Heart left ventricle (tissue), 16 donors: ENCODE measurements at regions not wholly inside any gene's neighbourhood (a gene's known extent, or its start where the extent isn't known, plus 50 kb on each side); places are given as distances from the start of the nearest gene placed in this dataset.

Source experiments
- ATAC-seq, 4 donors: fragments of 200-7000 bp; cut with Tn5 transposase; one replicate each; pipeline ENCODE4 v1.9.1; 2020 to 2022; ENCODE audit warnings: moderate library complexity in 4 of 4, mild to moderate bottlenecking in 3 of 4, moderate number of reproducible peaks in 1 of 4
- DNase-seq, 5 donors: peaks; one replicate each; pipeline ENCODE4 v3.0.0-alpha.2; 2020
- H3K27ac ChIP-seq, 12 donors: fragments of 200-600 bp; sonication (generic) in 4 of 12; one replicate each; pipeline versions ENCODE4 v1.5.0 to v1.8.0; 2016 to 2022; ENCODE audit warnings: mild to moderate bottlenecking in 2 of 12
- H3K27me3 ChIP-seq, 9 donors: fragments of 200-600 bp; sonication (generic) in 2 of 9; one replicate each; pipeline versions ENCODE4 v1.5.1 to v1.8.0; 2016 to 2022; ENCODE audit warnings: mild to moderate bottlenecking in 3 of 9
- H3K36me3 ChIP-seq, 9 donors: fragments of 200-600 bp; sonication (generic) in 2 of 9; one replicate each; pipeline versions ENCODE4 v1.5.0 to v1.8.0; 2018 to 2022; ENCODE audit warnings: mild to moderate bottlenecking in 2 of 9
- H3K4me1 ChIP-seq, 12 donors: fragments of 200-600 bp; sonication (generic) in 4 of 12; one replicate each; pipeline versions ENCODE4 v1.5.0 to v1.8.0; 2016 to 2022; ENCODE audit warnings: mild to moderate bottlenecking in 3 of 12
- H3K4me3 ChIP-seq, 12 donors: fragments of 200-600 bp; sonication (generic) in 4 of 12; one replicate each; pipeline versions ENCODE4 v1.5.0 to v1.8.0; 2017 to 2022; ENCODE audit warnings: mild to moderate bottlenecking in 9 of 12, moderate library complexity in 4 of 12
- H3K9me3 ChIP-seq, 12 donors: fragments of 200-600 bp; sonication (generic) in 4 of 12; one replicate each; pipeline versions ENCODE4 v1.5.0 to v1.8.0; 2016 to 2022; ENCODE audit warnings: mild to moderate bottlenecking in 1 of 12
- POLR2A ChIP-seq, 2 donors: fragments of 450-650 bp; IDR thresholded peaks; one replicate each; pipeline ENCODE4 v1.6.1; 2017; ENCODE audit warnings: antibody characterized with exemption in 2 of 2, mild to moderate bottlenecking in 2 of 2, moderate library complexity in 2 of 2
- WGBS, 4 donors: extraction: QIAGEN DNeasy Blood & Tissue Kit in 2 of 4; methylation state at CpG; one replicate each; pipeline versions ENCODE4 v1.1.5 to v1.1.7; 2013 to 2018; 5-methylcytosine and 5-hydroxymethylcytosine counted together
- intact Hi-C, 10 donors: fragments of 100-400 bp; cut with DNase I; formaldehyde crosslinking; loops; one replicate each; pipeline versions ENCODE4 v1.11.1 to v1.14.2; 2022
- TF ChIP-seq, protein P1 (sequence below), 12 donors: fragments of 200-600 bp; sonication (generic) in 4 of 12; IDR thresholded peaks; one replicate each; pipeline versions ENCODE4 v1.5.0 to v1.8.0; 2018 to 2022; ENCODE audit warnings: antibody characterized with exemption in 12 of 12, mild to moderate bottlenecking in 5 of 12
- donor health status: ischemic (EF 13 %, LVEDD 7.1; RV severe dilation, severe dysfunction).
- donor health status: healthy with polysubstance abuse.
- donor health status: DM: no; HTN: yes; CAD: no.
- donor health status: DM: no; HTN: no; CAD: no.
- donor health status: ischemic (EF 25% LVEDD 6.9; RV normal size, moderate dysfunction).
- donor health status: ischemic (EF 25% LVEDD 5.7; RV mildly dilated, moderate dysfunction).
- donor health status: healthy.
- donor health status: DM: yes; HTN: yes; CAD: no.
- donor health status: ischemic (EF 35%, LVEDD 5.7; RV mildly dilated, moderate dysfunction).
- donor health status: nonischemic (EF 11% LVEDD 7.7; RV severe dilation, severe dysfunction).
- donor health status: DM: yes; HTN: yes; CAD: no.
- donor health status: PGD.
- donor health status: ischemic (EF 29% LVEDD 5.4; RV normal size, mild dysfunction).
- donor health status: nonischemic (EF 23%, LVEDD 6.1; RV moderate dilation, normal function).

DNA sequence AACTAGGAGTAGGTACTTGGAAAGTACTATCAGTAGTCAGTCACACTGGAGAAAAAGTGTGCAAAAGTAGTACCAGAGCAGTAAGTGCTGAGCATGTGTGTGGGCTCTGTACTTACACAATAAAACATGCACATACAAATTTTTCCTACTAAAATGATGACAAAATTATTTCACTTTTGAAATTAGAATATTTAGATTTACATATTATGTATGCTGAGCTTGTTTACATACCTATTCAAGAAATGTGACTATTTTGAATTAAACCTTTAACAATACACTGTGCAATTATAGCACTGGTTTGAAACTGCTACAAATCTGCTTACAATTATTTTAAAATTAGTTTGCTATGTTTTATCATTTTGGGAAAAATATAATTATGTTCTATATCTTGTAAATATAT lies 2781.6 kb upstream of the PCDH20 start:
- Histone ChIP-seq H3K4me3 (no peak overlapping the region), H3K27me3 (no peaks in the 10 kb centered on the region), H3K4me1 (no peaks in the 10 kb centered on the region), H3K27ac (no peak overlapping the region), H3K36me3 (no peaks in the 10 kb centered on the region), H3K9me3 (no peaks in the 10 kb centered on the region)
- intact Hi-C loops: no loop called here
- ATAC-seq (no peak), DNase-seq (no peak)
- no peak for TF ChIP-seq POLR2A (IDR thresholded peaks at IDR 0.05)
- TF ChIP-seq, protein P1, sequence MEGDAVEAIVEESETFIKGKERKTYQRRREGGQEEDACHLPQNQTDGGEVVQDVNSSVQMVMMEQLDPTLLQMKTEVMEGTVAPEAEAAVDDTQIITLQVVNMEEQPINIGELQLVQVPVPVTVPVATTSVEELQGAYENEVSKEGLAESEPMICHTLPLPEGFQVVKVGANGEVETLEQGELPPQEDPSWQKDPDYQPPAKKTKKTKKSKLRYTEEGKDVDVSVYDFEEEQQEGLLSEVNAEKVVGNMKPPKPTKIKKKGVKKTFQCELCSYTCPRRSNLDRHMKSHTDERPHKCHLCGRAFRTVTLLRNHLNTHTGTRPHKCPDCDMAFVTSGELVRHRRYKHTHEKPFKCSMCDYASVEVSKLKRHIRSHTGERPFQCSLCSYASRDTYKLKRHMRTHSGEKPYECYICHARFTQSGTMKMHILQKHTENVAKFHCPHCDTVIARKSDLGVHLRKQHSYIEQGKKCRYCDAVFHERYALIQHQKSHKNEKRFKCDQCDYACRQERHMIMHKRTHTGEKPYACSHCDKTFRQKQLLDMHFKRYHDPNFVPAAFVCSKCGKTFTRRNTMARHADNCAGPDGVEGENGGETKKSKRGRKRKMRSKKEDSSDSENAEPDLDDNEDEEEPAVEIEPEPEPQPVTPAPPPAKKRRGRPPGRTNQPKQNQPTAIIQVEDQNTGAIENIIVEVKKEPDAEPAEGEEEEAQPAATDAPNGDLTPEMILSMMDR (IDR thresholded peaks at IDR 0.05): no peak

DNA sequence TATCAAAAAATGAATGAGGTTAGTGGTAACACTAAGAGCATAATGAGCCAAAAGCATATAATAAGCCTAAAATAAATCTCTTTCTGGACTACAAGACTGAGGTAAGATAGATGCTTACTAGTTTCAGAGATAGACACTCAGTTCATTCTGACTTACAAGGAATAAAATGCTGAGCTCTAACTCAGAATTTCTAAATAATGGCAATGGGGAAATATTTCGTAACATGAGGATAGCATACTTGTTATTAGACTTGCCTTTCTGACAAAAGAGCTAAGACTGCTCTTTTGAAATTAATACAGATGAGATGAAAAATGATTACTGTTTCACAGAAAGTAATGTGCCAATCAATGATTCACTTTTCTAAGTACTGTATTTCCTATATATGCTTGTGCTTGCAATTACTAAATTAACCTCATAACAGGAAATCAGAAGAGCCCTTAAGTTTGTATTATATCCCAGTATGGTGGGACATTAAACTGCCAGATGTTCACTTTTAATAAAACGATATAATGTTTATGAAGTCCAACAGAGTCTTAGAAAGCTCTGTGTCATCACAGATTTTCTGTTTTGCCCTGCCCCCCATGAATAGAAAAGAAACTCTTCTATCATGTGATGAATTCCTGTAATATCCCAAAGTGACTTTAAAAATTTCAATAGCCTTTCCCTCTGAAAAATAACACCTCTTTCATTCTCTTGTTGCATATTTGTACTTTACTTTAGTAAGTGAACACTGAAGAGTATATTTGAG lies 2771.0 kb upstream of the PCDH20 start:
- peaks cover 0 to 4% (median 0%) of the 10 kb centered on the region in 12 donors for H3K9me3 ChIP-seq
- DNase-seq (no peak), ATAC-seq (no peak)
- no peaks in the 10 kb centered on the region for H3K27me3 ChIP-seq
- intact Hi-C loops: no loop called here
- H3K4me1 ChIP-seq: no peaks in the 10 kb centered on the region
- H3K27ac ChIP-seq: no peak overlapping the region
- H3K4me3 ChIP-seq: no peak overlapping the region
- 29 to 76% (median 62%) methylated on average over 2 of the region's 2 CpGs for WGBS, 4 donors
- no peak for TF ChIP-seq POLR2A (IDR thresholded peaks at IDR 0.05)
- TF ChIP-seq, protein P1 (IDR thresholded peaks at IDR 0.05): no peak
- no peaks in the 10 kb centered on the region for H3K36me3 ChIP-seq

DNA sequence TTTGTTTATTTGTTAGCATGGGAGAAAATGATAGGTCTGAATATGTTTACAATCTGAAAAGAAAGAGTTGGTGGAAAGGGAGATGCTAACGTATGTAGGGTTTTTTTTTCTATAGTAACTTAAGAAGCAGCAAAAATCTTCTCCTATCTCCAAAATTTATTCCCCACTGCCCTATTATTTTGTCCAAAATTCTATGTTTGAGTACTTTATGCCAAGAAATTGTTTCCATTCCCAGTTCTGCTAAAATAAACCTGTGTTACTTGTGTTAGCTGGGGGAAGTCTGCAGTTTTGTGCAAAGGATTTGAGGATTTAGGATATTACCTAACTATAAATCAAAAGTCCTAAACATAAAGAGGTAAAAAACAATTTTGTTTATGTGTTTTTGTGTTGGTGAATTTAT lies 2770.4 kb upstream of the PCDH20 start:
- intact Hi-C loops: no loop called here
- peaks cover 0 to 4% (median 0%) of the 10 kb centered on the region in 12 donors for H3K9me3 ChIP-seq
- WGBS, 4 donors: 54 to 75% (median 62%) methylated on average over 1 of the region's 1 CpG
- DNase-seq: no peak
- no peak overlapping the region for H3K4me3 ChIP-seq
- no peaks in the 10 kb centered on the region for H3K4me1 ChIP-seq
- H3K36me3 ChIP-seq: no peaks in the 10 kb centered on the region
- H3K27me3 ChIP-seq: no peaks in the 10 kb centered on the region
- TF ChIP-seq POLR2A (IDR thresholded peaks at IDR 0.05): no peak
- no peak overlapping the region for H3K27ac ChIP-seq
- no peak for ATAC-seq

DNA sequence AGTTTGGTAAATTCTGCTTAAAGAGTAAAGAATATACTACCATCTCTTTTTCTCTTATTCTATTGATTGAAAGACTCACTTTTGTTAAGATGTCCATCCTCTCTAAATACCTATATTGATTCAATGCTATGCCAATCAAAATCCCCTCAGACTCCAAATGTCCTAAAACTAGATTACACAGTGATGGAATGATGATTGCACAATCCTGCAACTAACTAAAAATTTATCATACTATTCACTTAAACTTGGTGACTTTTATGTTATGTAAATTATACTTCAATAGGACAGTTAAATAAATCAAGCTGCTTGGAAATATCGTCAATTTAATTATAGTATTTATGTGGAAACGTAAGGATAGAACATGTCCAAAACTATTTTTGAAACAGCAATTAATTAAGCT lies 2765.1 kb upstream of the PCDH20 start:
- TF ChIP-seq POLR2A (IDR thresholded peaks at IDR 0.05): no peak
- TF ChIP-seq, protein P1 (IDR thresholded peaks at IDR 0.05): no peak
- intact Hi-C loops: no loop called here
- DNase-seq (no peak), ATAC-seq (no peak)
- no peak overlapping the region for H3K27ac ChIP-seq
- H3K9me3 ChIP-seq: peaks cover 0 to 5% (median 0%) of the 10 kb centered on the region in 12 donors
- H3K27me3 ChIP-seq: no peaks in the 10 kb centered on the region
- no peak overlapping the region for H3K4me3 ChIP-seq
- H3K36me3 ChIP-seq: no peaks in the 10 kb centered on the region
- WGBS, 4 donors: 88 to 92% (median 90%) methylated on average over 2 of the region's 2 CpGs
- no peaks in the 10 kb centered on the region for H3K4me1 ChIP-seq

DNA sequence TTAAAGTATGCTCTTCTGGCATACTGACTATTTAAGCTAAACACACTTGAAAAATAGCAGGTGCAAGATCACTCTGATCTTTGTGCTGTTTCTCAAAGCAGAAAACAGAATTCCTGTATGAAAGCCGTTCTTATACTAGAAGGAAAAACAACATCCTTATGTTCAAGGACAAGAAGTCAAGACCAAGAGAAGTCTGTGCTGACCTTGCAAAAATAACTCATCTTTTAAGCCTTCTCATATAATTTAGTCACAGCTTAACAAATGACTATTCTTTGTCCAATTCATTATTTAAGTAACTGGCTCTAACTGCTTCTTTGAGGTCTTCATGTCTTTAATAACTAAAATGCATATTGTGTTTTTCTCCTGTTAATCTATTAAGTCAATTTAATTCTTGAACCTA lies 2750.2 kb upstream of the PCDH20 start:
- H3K4me3 ChIP-seq: no peak overlapping the region
- H3K36me3 ChIP-seq: no peaks in the 10 kb centered on the region
- 56 to 73% (median 65%) methylated on average over 1 of the region's 1 CpG for WGBS, 4 donors
- intact Hi-C loops: no loop called here
- no peaks in the 10 kb centered on the region for H3K4me1 ChIP-seq
- no peak for TF ChIP-seq POLR2A (IDR thresholded peaks at IDR 0.05)
- TF ChIP-seq, protein P1 (IDR thresholded peaks at IDR 0.05): no peak
- ATAC-seq: no peak
- H3K9me3 ChIP-seq: no peaks in the 10 kb centered on the region
- no peak overlapping the region for H3K27ac ChIP-seq
- DNase-seq: no peak
- no peaks in the 10 kb centered on the region for H3K27me3 ChIP-seq
